Stomach smooth muscle (tissue), 2 donors: ENCODE measurements at regions not wholly inside any gene's neighbourhood (a gene's known extent, or its start where the extent isn't known, plus 50 kb on each side); places are given as distances from the start of the nearest gene placed in this dataset.

ENCODE experiments used
- H3K27ac ChIP-seq: one replicate; pipeline ENCODE4 v1.7.0; 2013; ENCODE audit warnings: mild to moderate bottlenecking, low read length, inconsistent platforms
- H3K27me3 ChIP-seq, 2 donors: one replicate each; pipeline ENCODE4 v1.7.0; 2013; ENCODE audit warnings: low read length in 2 of 2; ENCODE audit not compliant: insufficient read depth in 2 of 2, control insufficient read depth in 1 of 2
- H3K36me3 ChIP-seq, 2 donors: one replicate each; pipeline ENCODE4 v1.7.0; 2013; ENCODE audit warnings: low read length in 2 of 2; ENCODE audit not compliant: control insufficient read depth in 2 of 2, insufficient read depth in 2 of 2
- H3K4me1 ChIP-seq: one replicate; pipeline ENCODE4 v1.7.0; 2013; ENCODE audit warnings: low read length; ENCODE audit not compliant: control insufficient read depth, insufficient read depth
- H3K4me3 ChIP-seq, 2 donors: one replicate each; pipeline ENCODE4 v1.7.0; 2013; ENCODE audit warnings: low read length in 2 of 2
- H3K9ac ChIP-seq, 2 donors: one replicate each; pipeline ENCODE4 v1.7.0; 2013; ENCODE audit warnings: low read length in 2 of 2, mild to moderate bottlenecking in 1 of 2
- H3K9me3 ChIP-seq, 2 donors: one replicate each; pipeline ENCODE4 v1.7.0; 2013; ENCODE audit warnings: low read length in 2 of 2; ENCODE audit not compliant: control insufficient read depth in 2 of 2
- donor health status: healthy.
- donor health status: Pancreatic carcinoma.

DNA sequence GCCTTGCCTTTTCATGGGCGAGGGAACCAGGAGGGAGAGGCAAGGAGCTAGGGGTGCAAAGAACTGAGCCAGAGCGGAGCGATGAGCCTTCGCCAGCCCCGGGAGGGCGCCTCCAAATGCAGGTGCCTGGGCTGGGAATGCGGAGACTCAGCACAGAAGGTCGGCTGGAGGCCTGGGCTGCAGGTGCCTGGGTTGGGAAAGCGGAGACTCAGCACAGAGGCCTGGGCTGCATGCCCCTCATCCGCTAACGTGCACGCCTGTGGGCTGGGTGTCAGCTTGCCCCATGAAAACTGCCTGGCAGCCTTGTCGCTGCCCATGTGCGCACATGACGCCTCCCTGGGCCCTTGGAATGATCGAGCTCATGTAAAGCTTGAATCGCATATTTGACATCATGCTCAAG, 51.8 kb downstream of the POM121L12 start:
- H3K27ac ChIP-seq = no peak overlapping the region
- no peak overlapping the region for H3K9ac ChIP-seq
- H3K27me3 ChIP-seq = no peaks in the 10 kb centered on the region
- no peaks in the 10 kb centered on the region for H3K36me3 ChIP-seq
- H3K4me3 ChIP-seq = no peak overlapping the region
- no peaks in the 10 kb centered on the region for H3K4me1 ChIP-seq
- H3K9me3 ChIP-seq = no peaks in the 10 kb centered on the region

DNA sequence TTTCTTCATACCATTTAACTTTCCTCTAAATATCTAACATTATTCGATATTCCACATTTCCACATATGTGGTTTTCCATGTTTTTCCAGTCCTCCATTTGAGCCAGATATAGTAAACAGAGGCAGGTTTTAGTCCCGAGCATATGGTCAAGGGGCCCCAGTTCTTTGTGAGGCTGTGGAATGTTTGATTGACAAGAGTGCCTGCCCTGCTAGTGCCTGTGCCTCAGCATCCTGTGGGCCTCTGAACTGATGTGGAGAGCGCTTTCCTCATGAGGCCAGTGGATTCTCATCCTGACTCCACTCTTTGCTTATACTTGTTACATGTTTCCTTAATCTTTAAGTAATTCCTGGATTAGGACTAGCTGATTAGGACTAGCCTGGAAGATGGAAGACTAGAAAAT, 58.8 kb downstream of the POM121L12 start:
- Histone ChIP-seq H3K4me1 (no peaks in the 10 kb centered on the region), H3K27me3 (no peaks in the 10 kb centered on the region), H3K9ac (no peak overlapping the region), H3K27ac (no peak overlapping the region), H3K4me3 (no peak overlapping the region), H3K36me3 (no peaks in the 10 kb centered on the region), H3K9me3 (no peaks in the 10 kb centered on the region)

DNA sequence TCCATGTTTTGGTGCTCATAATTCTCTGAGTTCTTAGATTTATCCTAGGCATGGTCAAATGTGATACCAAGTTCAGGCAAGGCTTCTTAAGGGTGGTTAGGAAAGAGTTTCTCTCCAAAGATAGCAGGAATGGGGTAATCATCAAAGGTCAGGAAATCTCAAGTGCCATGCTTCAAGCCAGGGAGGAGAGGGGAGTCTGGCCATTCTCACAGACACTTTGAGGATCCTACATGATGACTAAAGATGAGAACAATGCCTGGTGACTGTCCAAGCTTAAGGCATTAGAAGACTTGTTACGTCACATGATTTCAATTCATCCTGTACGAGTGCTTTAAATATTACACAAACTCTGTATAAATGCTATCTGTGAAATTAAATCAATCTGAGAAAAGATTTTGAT, 59.4 kb downstream of the POM121L12 start:
- Histone ChIP-seq H3K27ac (no peak overlapping the region), H3K9ac (no peak overlapping the region), H3K36me3 (no peaks in the 10 kb centered on the region), H3K9me3 (no peaks in the 10 kb centered on the region), H3K4me1 (no peaks in the 10 kb centered on the region), H3K4me3 (no peak overlapping the region), H3K27me3 (no peaks in the 10 kb centered on the region)

DNA sequence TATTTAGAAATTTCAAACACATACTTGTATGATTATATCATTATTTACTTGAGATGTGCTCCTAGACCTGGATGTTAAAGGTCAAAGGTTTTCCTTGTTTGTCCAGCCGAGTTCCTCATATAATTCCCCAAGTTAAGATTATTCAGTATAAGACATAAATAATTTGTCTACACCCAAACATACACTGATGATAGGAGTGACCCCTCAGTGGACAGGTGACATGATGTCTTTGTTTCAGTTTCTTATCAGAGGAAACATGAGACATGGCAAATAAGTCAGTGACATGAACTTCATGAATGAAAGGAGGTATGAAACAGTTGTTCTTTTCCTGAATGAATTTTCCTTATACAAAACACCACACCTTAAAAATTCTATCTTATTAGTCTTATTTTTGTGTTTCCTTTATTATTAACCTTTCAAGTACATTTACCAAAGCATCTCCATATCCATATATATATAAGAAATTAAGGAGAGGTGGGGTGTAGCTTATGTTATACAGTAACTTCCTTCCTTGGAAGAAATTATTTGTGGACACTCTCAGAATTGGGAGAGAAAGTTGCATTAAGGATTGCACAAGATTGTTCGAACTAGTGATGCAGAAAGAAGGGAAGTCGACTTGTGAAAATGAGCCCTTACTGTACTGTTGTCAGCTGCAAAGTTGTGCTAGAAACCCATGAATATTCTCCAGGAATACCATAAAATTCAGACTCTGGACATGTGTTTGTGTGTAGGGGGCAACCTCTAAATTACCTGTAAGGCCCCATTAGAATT, 60.5 kb downstream of the POM121L12 start:
- H3K9me3 ChIP-seq = no peaks in the 10 kb centered on the region
- no peaks in the 10 kb centered on the region for H3K4me1 ChIP-seq
- H3K4me3 ChIP-seq = no peak overlapping the region
- H3K36me3 ChIP-seq = no peaks in the 10 kb centered on the region
- H3K27me3 ChIP-seq = no peaks in the 10 kb centered on the region
- H3K27ac ChIP-seq = no peak overlapping the region
- H3K9ac ChIP-seq = no peak overlapping the region

DNA sequence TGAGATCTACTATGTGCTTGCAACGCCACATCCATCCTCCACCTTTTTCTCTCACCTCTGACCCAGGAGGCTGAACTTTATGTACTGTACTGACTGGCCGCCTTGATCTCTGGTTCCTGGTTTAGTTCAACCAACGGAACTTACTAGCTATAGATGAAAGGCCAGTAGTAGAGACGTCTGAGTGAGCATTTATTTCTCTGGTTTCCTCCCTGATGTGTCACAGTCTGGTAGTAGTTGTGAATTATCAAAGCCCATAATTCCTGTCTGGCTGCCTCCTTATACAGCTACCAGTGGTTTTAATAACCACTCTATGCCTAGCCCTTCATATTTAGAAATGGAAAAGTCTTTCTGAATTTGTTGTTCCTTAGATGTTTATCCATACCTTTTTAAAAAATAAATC, 64.7 kb downstream of the POM121L12 start:
- Histone ChIP-seq H3K4me3 (no peak overlapping the region), H3K9ac (no peak overlapping the region), H3K9me3 (no peaks in the 10 kb centered on the region), H3K27me3 (no peaks in the 10 kb centered on the region), H3K4me1 (no peaks in the 10 kb centered on the region), H3K27ac (no peak overlapping the region), H3K36me3 (no peaks in the 10 kb centered on the region)

DNA sequence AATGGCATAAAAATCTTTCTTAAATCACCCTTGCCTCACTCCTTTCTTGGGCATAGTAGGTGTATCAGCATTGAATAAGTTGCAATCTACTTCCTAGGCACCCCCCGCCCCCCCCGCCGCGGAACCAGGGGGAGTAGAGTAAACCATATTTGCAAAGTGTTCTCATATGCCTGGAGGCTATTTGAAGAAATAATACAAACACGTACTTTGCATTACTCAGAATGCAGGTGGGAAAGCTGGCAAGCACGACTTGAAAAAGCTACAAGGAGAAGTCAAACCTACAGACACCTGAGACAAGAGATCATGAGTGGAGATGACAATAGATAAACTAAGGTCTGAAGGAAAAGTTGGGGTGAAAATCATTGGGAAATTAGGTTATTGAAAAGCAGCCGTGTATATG, 65.6 kb downstream of the POM121L12 start:
- no peaks in the 10 kb centered on the region for H3K9me3 ChIP-seq
- H3K4me3 ChIP-seq = no peak overlapping the region
- no peak overlapping the region for H3K9ac ChIP-seq
- H3K27ac ChIP-seq = no peak overlapping the region
- no peaks in the 10 kb centered on the region for H3K36me3 ChIP-seq
- H3K4me1 ChIP-seq = no peaks in the 10 kb centered on the region
- no peaks in the 10 kb centered on the region for H3K27me3 ChIP-seq

DNA sequence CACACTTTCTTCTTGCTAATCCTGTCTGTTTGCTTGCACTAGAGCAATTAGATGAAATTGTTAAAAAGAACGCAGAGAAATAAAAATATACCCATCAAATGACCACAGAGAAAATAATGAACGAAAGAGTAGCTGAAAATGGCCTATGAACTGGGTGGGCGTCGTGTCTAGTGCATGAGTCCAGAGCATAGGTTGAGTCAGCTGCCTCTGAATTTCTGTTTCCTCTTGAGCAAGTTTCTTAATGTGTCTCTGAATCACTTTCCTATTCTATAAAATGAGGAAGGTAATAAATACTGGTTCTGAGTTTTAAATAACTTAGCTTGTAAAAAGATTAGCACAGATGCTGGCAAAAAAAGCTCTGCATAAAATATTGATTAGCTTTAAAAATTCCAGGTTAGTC, 75.0 kb downstream of the POM121L12 start:
- Histone ChIP-seq H3K36me3 (no peaks in the 10 kb centered on the region), H3K4me3 (no peak overlapping the region), H3K9ac (no peak overlapping the region), H3K9me3 (no peaks in the 10 kb centered on the region), H3K27ac (no peak overlapping the region), H3K27me3 (no peaks in the 10 kb centered on the region), H3K4me1 (no peaks in the 10 kb centered on the region)

DNA sequence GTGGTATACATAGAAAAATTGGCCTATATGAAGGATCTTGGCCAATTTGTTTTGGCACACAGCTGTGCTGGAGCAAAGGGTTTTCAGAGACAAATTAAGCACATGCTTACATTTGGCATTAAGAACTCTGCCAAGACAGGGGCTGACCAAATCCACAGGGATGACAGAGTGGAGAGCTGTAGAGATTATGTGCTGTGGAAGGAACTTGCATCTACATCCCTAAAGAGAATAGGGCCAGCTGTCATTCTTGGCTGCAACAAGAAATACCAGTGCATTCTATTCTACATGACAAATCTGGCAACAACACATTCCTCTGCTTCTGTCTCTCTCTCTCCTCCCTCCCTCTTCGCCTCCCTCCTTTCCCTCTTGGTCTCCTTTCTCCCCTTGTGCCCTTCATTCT, 75.6 kb downstream of the POM121L12 start:
- Histone ChIP-seq H3K27ac (no peak overlapping the region), H3K9ac (no peak overlapping the region), H3K4me3 (no peak overlapping the region)

DNA sequence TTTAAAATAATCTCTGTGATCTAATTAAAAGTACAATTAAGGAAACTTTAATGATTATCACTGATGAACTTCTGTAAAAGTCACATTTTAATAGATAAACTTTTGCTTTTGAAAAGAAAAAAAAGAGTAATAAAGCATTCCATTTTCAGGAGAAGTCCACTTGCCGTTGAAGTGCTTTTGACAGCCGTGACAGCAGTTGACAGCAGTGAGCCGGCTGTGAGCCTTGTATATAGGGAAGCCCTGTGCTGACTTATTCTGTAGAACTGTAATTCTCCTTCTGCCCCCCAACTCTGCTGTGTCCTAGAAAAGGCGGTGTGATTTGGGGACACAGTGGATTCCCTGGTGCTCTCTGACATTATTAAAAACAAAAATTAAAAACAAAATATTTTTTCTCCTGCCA, 78.0 kb downstream of the POM121L12 start:
- H3K9ac ChIP-seq = no peak overlapping the region
- no peaks in the 10 kb centered on the region for H3K27me3 ChIP-seq
- H3K36me3 ChIP-seq = no peaks in the 10 kb centered on the region
- no peaks in the 10 kb centered on the region for H3K4me1 ChIP-seq
- no peak overlapping the region for H3K27ac ChIP-seq
- no peaks in the 10 kb centered on the region for H3K9me3 ChIP-seq
- H3K4me3 ChIP-seq = no peak overlapping the region

More for the DNA sequence above, 75.6 kb downstream of the POM121L12 start:
- H3K36me3 ChIP-seq = no peaks in the 10 kb centered on the region
- H3K9me3 ChIP-seq = no peaks in the 10 kb centered on the region
- H3K4me1 ChIP-seq = no peaks in the 10 kb centered on the region
- no peaks in the 10 kb centered on the region for H3K27me3 ChIP-seq

DNA sequence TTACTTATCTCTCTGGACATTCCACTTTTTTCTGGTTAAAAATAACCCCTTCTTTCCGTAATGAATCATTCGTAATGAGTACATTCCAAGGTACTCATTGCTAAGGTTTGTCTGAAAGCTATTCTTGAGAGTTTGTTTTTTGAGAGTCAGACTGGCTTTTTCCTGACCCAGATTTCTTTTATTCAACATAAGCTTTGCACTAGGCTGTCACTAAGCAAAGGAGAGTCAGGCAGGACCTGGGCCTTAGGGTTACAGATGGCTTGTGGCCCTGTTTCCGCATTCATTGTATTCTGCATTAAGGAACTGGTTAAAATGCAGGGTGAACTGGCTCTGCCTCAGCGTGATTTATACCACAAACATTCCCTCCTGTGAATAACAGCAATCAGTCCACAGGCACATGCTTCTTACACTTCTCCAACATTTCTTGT, 84.1 kb downstream of the POM121L12 start:
- Histone ChIP-seq H3K4me3 (no peak overlapping the region), H3K9ac (no peak overlapping the region), H3K36me3 (no peaks in the 10 kb centered on the region), H3K4me1 (no peaks in the 10 kb centered on the region), H3K27me3 (no peaks in the 10 kb centered on the region), H3K9me3 (no peaks in the 10 kb centered on the region), H3K27ac (no peak overlapping the region)

DNA sequence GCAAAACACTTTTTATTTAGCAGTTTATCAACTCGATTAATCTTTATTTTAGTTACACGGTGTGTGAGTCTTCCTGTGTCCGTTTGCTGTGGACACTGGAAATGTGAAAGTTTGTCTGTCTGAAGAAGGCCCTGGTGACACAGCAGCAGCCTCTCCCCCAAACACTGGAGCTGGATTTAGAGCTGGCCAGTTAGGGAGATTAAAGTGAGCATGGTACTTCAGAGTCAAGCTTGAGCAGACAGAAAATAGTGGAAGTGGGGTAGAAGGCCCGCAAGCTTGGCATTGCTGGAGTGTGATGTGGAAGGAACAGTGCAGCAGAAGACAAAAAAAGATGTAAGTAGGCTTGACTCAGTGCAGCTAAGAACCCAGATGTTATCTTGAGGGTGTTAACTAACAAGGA, 85.9 kb downstream of the POM121L12 start:
- no peaks in the 10 kb centered on the region for H3K9me3 ChIP-seq
- no peaks in the 10 kb centered on the region for H3K36me3 ChIP-seq
- no peaks in the 10 kb centered on the region for H3K27me3 ChIP-seq
- H3K27ac ChIP-seq = no peak overlapping the region
- H3K4me3 ChIP-seq = no peak overlapping the region
- H3K9ac ChIP-seq = no peak overlapping the region
- H3K4me1 ChIP-seq = no peaks in the 10 kb centered on the region
